Sigmoid colon (tissue), 3 donors: ENCODE measurements at regions not wholly inside any gene's neighbourhood (a gene's known extent, or its start where the extent isn't known, plus 50 kb on each side); places are given as distances from the start of the nearest gene placed in this dataset.

Experiments used
- POLR2A ChIP-seq, 2 donors: fragments of 450-650 bp; IDR thresholded peaks; one replicate each; pipeline ENCODE4 v1.6.1; 2016; ENCODE audit warnings: antibody characterized with exemption in 2 of 2, mild to moderate bottlenecking in 2 of 2, moderate library complexity in 2 of 2
- TF ChIP-seq, protein P1 (sequence below), 4 experiments: fragments of 450-650 bp in 3 of 4; fragments of 200-600 bp in 1 of 4; IDR thresholded peaks; one replicate each; pipeline ENCODE4 v1.5.1; 2016 to 2019; ENCODE audit warnings: antibody characterized with exemption in 4 of 4, mild to moderate bottlenecking in 3 of 4, moderate library complexity in 2 of 4

DNA sequence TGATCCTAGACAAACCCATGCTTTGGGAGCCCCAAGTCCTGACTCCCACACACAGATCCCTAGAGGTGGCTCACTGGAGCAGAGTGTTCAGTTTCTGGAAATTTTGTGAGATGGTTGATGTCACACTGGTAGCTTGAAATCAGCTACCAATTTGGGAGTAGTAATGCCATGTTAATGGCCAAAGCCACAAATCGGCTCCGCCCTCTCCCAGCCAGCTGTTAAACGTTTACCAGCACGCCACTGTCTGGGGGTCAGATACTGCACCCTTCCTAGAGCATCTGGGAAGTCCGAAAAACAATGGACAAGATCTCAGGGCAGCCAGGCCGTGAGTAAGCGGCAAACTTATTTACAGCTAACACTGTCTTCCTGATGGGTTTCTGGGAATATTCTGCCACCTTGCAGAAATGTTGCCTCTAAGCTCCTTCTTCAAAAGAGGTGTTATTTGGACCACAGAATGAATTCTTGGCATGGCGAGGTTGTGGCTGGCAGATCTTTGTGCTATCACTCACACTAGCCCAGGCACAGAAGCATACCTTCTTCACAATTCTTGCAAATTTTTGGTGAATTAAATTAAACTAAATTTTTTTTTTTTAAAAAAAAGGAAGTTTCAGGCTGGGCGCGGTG is 60.2 kb upstream of the FZD7 start:
- TF ChIP-seq, protein P1, sequence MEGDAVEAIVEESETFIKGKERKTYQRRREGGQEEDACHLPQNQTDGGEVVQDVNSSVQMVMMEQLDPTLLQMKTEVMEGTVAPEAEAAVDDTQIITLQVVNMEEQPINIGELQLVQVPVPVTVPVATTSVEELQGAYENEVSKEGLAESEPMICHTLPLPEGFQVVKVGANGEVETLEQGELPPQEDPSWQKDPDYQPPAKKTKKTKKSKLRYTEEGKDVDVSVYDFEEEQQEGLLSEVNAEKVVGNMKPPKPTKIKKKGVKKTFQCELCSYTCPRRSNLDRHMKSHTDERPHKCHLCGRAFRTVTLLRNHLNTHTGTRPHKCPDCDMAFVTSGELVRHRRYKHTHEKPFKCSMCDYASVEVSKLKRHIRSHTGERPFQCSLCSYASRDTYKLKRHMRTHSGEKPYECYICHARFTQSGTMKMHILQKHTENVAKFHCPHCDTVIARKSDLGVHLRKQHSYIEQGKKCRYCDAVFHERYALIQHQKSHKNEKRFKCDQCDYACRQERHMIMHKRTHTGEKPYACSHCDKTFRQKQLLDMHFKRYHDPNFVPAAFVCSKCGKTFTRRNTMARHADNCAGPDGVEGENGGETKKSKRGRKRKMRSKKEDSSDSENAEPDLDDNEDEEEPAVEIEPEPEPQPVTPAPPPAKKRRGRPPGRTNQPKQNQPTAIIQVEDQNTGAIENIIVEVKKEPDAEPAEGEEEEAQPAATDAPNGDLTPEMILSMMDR (IDR thresholded peaks at IDR 0.05), result no peak
- TF ChIP-seq POLR2A (IDR thresholded peaks at IDR 0.05), result no peak
